ENCODE measurements at regions not wholly inside any gene's neighbourhood (a gene's known extent, or its start where the extent isn't known, plus 50 kb on each side); places are given as distances from the start of the nearest gene placed in this dataset.
"Not testable (repeated sequence)": the region's sequence is repeated elsewhere in the genome, so short reads cannot be mapped to it uniquely, and the experiment has no call there.

DNA sequence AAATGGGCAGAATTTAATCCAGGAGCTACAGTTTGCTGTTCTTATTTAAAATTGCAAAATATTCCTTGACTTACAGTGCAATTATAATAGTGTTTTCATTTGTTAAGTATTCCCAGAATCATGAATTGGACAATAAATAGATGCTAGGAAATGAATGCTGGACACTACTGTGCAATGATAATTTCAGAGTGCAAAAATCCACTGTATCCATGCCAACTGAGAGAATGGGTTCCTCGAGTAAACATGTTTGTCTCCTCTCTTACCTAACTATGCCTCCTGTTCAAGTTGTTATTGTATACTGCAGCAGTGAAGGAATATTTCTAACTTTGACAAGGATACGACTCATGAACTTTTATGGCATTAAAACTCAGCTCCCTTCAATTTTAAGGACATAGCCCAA is 1396.3 kb downstream of the GATA3 start:
- H2AFZ ChIP-seq (ENCODE audit: low read length): no peak overlapping the region
- no peak overlapping the region for H2BK12ac ChIP-seq (ENCODE audit: low read length)
- no peak overlapping the region for H3K14ac ChIP-seq (ENCODE audit: low read length)
- no peaks in the 10 kb centered on the region for H3K79me1 ChIP-seq (ENCODE audit: low read depth, low read length)
- no peak overlapping the region for H3K4ac ChIP-seq (ENCODE audit: low read length)
- no CpG with 5 or more reads among the region's 2 CpGs for WGBS, 2 donors (ENCODE audit: extremely low coverage in 2 of 2, insufficient read length in 2 of 2, insufficient replicate concordance in 1 of 2)
- no peaks in the 10 kb centered on the region for H3K9me3 ChIP-seq (replicated peaks in 1 of 2; ENCODE audit: control insufficient read depth in 2 of 2, insufficient read depth in 1 of 2, low read depth in 1 of 2, low read length in 2 of 2)
- H3K27ac ChIP-seq (replicated peaks; ENCODE audit: low read length): no peak overlapping the region
- H2AK5ac ChIP-seq (ENCODE audit: low read depth, low read length): no peak overlapping the region
- no peak overlapping the region for H3K23ac ChIP-seq (ENCODE audit: low read depth, low read length, poor library complexity)
- no peaks in the 10 kb centered on the region for H3K27me3 ChIP-seq (ENCODE audit: control insufficient read depth in 3 of 3, insufficient read depth in 3 of 3, low read depth in 1 of 3, low read length in 3 of 3)
- no peaks in the 10 kb centered on the region for H3K4me1 ChIP-seq (ENCODE audit: control insufficient read depth in 2 of 2, insufficient read depth in 1 of 2, low read depth in 1 of 2, low read length in 2 of 2)
- H3K4me3 ChIP-seq (ENCODE audit: low read length in 2 of 2): no peak overlapping the region
- no peak overlapping the region for H3K9ac ChIP-seq (ENCODE audit: low read depth, low read length, poor library complexity)
- DNase-seq (ENCODE audit: low spot score): no peak
- H2BK120ac ChIP-seq (ENCODE audit: low read depth, low read length): no peak overlapping the region
- H2BK5ac ChIP-seq (ENCODE audit: low read length): no peak overlapping the region
- H3K4me2 ChIP-seq (ENCODE audit: insufficient read depth, low read length, poor library complexity, severe bottlenecking): no peak overlapping the region
- no peak overlapping the region for H4K91ac ChIP-seq (ENCODE audit: low read depth, low read length, poor library complexity)
- H2BK15ac ChIP-seq (ENCODE audit: low read length): no peak overlapping the region
- no peak overlapping the region for H3K18ac ChIP-seq (ENCODE audit: low read length)
- no peaks in the 10 kb centered on the region for H3K36me3 ChIP-seq (replicated peaks in 1 of 2; ENCODE audit: control insufficient read depth in 2 of 2, insufficient read depth in 2 of 2, low read length in 2 of 2)
- no peak overlapping the region for H4K8ac ChIP-seq (ENCODE audit: low read depth, low read length)

DNA sequence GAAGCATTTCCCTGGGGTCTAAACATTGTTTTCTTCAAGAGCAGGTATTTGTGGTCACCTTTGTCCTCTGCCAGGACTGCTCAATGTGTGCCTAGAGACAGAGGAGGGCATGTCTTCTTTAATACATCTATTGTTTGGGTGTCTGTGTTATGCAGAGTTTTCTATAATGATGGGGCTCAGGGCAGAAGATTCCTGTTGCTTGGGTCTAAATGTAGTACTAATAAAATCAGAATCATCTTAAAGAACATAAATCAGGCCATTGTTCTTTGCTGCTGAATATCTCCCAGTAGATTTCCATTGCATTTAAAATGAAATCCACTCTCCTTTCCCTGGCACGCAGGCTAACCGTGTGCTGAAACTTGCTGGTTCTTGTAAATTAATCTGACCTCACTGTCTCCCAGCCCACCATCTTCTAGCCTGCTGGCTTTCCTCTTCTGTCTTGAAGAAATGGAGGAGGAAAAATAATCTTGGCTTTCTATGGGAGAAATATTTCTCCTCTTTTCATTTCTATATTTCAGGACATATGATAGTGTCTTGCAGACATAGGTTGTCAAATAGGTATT is 1396.8 kb downstream of the GATA3 start:
- Histone ChIP-seq H2BK15ac (ENCODE audit: low read length) (no peak overlapping the region), H2AK5ac (ENCODE audit: low read depth, low read length) (no peak overlapping the region), H2BK5ac (ENCODE audit: low read length) (no peak overlapping the region), H4K91ac (ENCODE audit: low read depth, low read length, poor library complexity) (no peak overlapping the region), H3K4me2 (ENCODE audit: insufficient read depth, low read length, poor library complexity, severe bottlenecking) (no peak overlapping the region), H3K18ac (ENCODE audit: low read length) (no peak overlapping the region), H3K79me1 (ENCODE audit: low read depth, low read length) (no peaks in the 10 kb centered on the region), H2AFZ (ENCODE audit: low read length) (no peak overlapping the region), H3K9ac (ENCODE audit: low read depth, low read length, poor library complexity) (no peak overlapping the region), H2BK120ac (ENCODE audit: low read depth, low read length) (no peak overlapping the region), H3K4ac (ENCODE audit: low read length) (no peak overlapping the region), H3K4me1 (ENCODE audit: control insufficient read depth in 2 of 2, insufficient read depth in 1 of 2, low read depth in 1 of 2, low read length in 2 of 2) (no peaks in the 10 kb centered on the region), H3K4me3 (ENCODE audit: low read length in 2 of 2) (no peak overlapping the region), H3K27ac (replicated peaks; ENCODE audit: low read length) (no peak overlapping the region), H3K14ac (ENCODE audit: low read length) (no peak overlapping the region), H3K23ac (ENCODE audit: low read depth, low read length, poor library complexity) (no peak overlapping the region), H3K9me3 (replicated peaks in 1 of 2; ENCODE audit: control insufficient read depth in 2 of 2, insufficient read depth in 1 of 2, low read depth in 1 of 2, low read length in 2 of 2) (no peaks in the 10 kb centered on the region), H2BK12ac (ENCODE audit: low read length) (no peak overlapping the region), H3K36me3 (replicated peaks in 1 of 2; ENCODE audit: control insufficient read depth in 2 of 2, insufficient read depth in 2 of 2, low read length in 2 of 2) (no peaks in the 10 kb centered on the region), H4K8ac (ENCODE audit: low read depth, low read length) (no peak overlapping the region), H3K27me3 (ENCODE audit: control insufficient read depth in 3 of 3, insufficient read depth in 3 of 3, low read depth in 1 of 3, low read length in 3 of 3) (peaks cover 0 to 2% (median 0%) of the 10 kb centered on the region in 3 experiments)
- no CpG with 5 or more reads among the region's 2 CpGs for WGBS, 2 donors (ENCODE audit: extremely low coverage in 2 of 2, insufficient read length in 2 of 2, insufficient replicate concordance in 1 of 2)
- no peak for DNase-seq (ENCODE audit: low spot score)

DNA sequence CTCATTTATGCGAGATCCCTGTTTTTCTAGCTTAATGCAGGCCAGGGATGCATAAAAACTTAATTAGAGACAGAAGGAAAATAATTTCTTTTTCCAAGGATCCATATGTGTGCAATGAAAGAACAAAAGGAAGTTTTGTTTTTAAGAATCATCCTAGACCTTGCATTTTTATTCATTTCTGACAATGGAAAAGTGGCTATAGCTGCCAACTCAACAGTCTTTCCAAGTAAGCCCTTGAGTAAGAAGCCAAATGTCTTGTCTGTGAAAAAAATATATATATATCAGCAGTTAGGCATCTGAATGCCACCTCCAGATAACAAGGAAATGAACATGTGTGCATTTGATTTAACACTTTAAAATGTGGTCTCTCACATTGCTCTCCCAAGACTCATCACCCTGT is 1397.6 kb downstream of the GATA3 start:
- no peaks in the 10 kb centered on the region for H3K36me3 ChIP-seq (replicated peaks in 1 of 2; ENCODE audit: control insufficient read depth in 2 of 2, insufficient read depth in 2 of 2, low read length in 2 of 2)
- H2AFZ ChIP-seq (ENCODE audit: low read length): no peak overlapping the region
- H2AK5ac ChIP-seq (ENCODE audit: low read depth, low read length): no peak overlapping the region
- H2BK120ac ChIP-seq (ENCODE audit: low read depth, low read length): no peak overlapping the region
- no peak overlapping the region for H3K23ac ChIP-seq (ENCODE audit: low read depth, low read length, poor library complexity)
- H3K14ac ChIP-seq (ENCODE audit: low read length): no peak overlapping the region
- H3K27me3 ChIP-seq (ENCODE audit: control insufficient read depth in 3 of 3, insufficient read depth in 3 of 3, low read depth in 1 of 3, low read length in 3 of 3): peaks cover 0 to 2% (median 0%) of the 10 kb centered on the region in 3 experiments
- H3K4me2 ChIP-seq (ENCODE audit: insufficient read depth, low read length, poor library complexity, severe bottlenecking): no peak overlapping the region
- no peak overlapping the region for H4K8ac ChIP-seq (ENCODE audit: low read depth, low read length)
- WGBS, 2 donors (ENCODE audit: extremely low coverage in 2 of 2, insufficient read length in 2 of 2, insufficient replicate concordance in 1 of 2): no CpG with 5 or more reads among the region's 1 CpG
- H3K27ac ChIP-seq (replicated peaks; ENCODE audit: low read length): no peak overlapping the region
- no peak overlapping the region for H3K9ac ChIP-seq (ENCODE audit: low read depth, low read length, poor library complexity)
- no peak overlapping the region for H2BK5ac ChIP-seq (ENCODE audit: low read length)
- H2BK15ac ChIP-seq (ENCODE audit: low read length): no peak overlapping the region
- no peak overlapping the region for H3K4me3 ChIP-seq (ENCODE audit: low read length in 2 of 2)
- no peaks in the 10 kb centered on the region for H3K79me1 ChIP-seq (ENCODE audit: low read depth, low read length)
- H3K18ac ChIP-seq (ENCODE audit: low read length): no peak overlapping the region
- no peaks in the 10 kb centered on the region for H3K4me1 ChIP-seq (ENCODE audit: control insufficient read depth in 2 of 2, insufficient read depth in 1 of 2, low read depth in 1 of 2, low read length in 2 of 2)
- no peak overlapping the region for H4K91ac ChIP-seq (ENCODE audit: low read depth, low read length, poor library complexity)
- no peak overlapping the region for H3K4ac ChIP-seq (ENCODE audit: low read length)
- no peak for DNase-seq (ENCODE audit: low spot score)
- no peaks in the 10 kb centered on the region for H3K9me3 ChIP-seq (replicated peaks in 1 of 2; ENCODE audit: control insufficient read depth in 2 of 2, insufficient read depth in 1 of 2, low read depth in 1 of 2, low read length in 2 of 2)
- no peak overlapping the region for H2BK12ac ChIP-seq (ENCODE audit: low read length)

DNA sequence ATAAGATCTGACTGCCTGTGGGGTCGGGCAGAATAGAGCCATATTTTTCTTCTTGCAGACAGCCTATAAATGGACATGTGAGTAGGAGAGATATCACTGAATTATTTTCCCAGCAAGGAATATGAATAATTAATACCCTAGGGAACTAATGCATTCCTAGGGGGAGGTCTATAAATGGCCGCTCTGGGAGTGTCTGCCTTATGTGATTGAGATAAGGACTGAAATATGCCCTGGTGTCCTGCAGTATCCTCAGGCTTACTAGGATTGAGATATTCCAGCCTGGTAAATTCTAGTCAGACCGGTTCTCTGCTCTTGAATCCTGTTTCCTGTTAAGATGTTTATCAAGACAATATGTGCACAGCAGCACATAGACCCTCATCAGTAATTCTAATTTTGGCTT is 1399.4 kb downstream of the GATA3 start:
- not testable (repeated sequence) for H3K27me3 ChIP-seq (ENCODE audit: control insufficient read depth in 3 of 3, insufficient read depth in 3 of 3, low read depth in 1 of 3, low read length in 3 of 3); H3K9ac ChIP-seq (ENCODE audit: low read depth, low read length, poor library complexity); H3K4me2 ChIP-seq (ENCODE audit: insufficient read depth, low read length, poor library complexity, severe bottlenecking); H3K14ac ChIP-seq (ENCODE audit: low read length); DNase-seq (ENCODE audit: low spot score); H4K91ac ChIP-seq (ENCODE audit: low read depth, low read length, poor library complexity); H2BK120ac ChIP-seq (ENCODE audit: low read depth, low read length); H3K79me1 ChIP-seq (ENCODE audit: low read depth, low read length); H3K18ac ChIP-seq (ENCODE audit: low read length); H3K4me3 ChIP-seq (ENCODE audit: low read length in 2 of 2); H2AFZ ChIP-seq (ENCODE audit: low read length); H3K36me3 ChIP-seq (replicated peaks in 1 of 2; ENCODE audit: control insufficient read depth in 2 of 2, insufficient read depth in 2 of 2, low read length in 2 of 2); H3K4me1 ChIP-seq (ENCODE audit: control insufficient read depth in 2 of 2, insufficient read depth in 1 of 2, low read depth in 1 of 2, low read length in 2 of 2); H2BK15ac ChIP-seq (ENCODE audit: low read length); H2BK12ac ChIP-seq (ENCODE audit: low read length); H3K4ac ChIP-seq (ENCODE audit: low read length); H4K8ac ChIP-seq (ENCODE audit: low read depth, low read length); H3K27ac ChIP-seq (replicated peaks; ENCODE audit: low read length); H3K23ac ChIP-seq (ENCODE audit: low read depth, low read length, poor library complexity); H3K9me3 ChIP-seq (replicated peaks in 1 of 2; ENCODE audit: control insufficient read depth in 2 of 2, insufficient read depth in 1 of 2, low read depth in 1 of 2, low read length in 2 of 2); H2BK5ac ChIP-seq (ENCODE audit: low read length); H2AK5ac ChIP-seq (ENCODE audit: low read depth, low read length)
- WGBS, 2 donors (ENCODE audit: extremely low coverage in 2 of 2, insufficient read length in 2 of 2, insufficient replicate concordance in 1 of 2): no CpG with 5 or more reads among the region's 3 CpGs

All from neuronal stem cell (in vitro differentiated cells).